GM23338 (cell line): ENCODE measurements at regions not wholly inside any gene's neighbourhood (a gene's known extent, or its start where the extent isn't known, plus 50 kb on each side); places are given as distances from the start of the nearest gene placed in this dataset.

Experiments
- ATAC-seq: fragments of 200-7000 bp; cut with Tn5 transposase; 3 replicates; pipeline ENCODE4 v1.9.1; 2020
- DNase-seq: peaks from one replicate; pipeline ENCODE4 v3.0.0-alpha.2; 2015; ENCODE audit warnings: low spot score
- H2AFZ ChIP-seq: fragments of 200-600 bp; sonication (generic); 2 replicates; pipeline ENCODE4 v1.8.0; 2016; ENCODE audit warnings: antibody characterized with exemption, mild to moderate bottlenecking, moderate library complexity
- H3F3A ChIP-seq: fragments of 200-600 bp; sonication (generic); replicated peaks from 2 replicates; pipeline ENCODE4 v1.8.0; 2017; ENCODE audit warnings: antibody characterized with exemption, mixed run types, low read depth
- H3K27ac ChIP-seq: fragments of 200-600 bp; sonication (generic); 2 replicates; pipeline ENCODE4 v1.6.1; 2016; ENCODE audit warnings: low read depth
- H3K27me3 ChIP-seq: fragments of 200-600 bp; sonication (generic); 2 replicates; pipeline ENCODE4 v1.8.0; 2016; ENCODE audit warnings: mild to moderate bottlenecking, mixed run types, moderate library complexity; ENCODE audit not compliant: insufficient read depth
- H3K36me3 ChIP-seq: fragments of 200-600 bp; sonication (generic); 2 replicates; pipeline ENCODE4 v1.8.0; 2016; ENCODE audit warnings: mild to moderate bottlenecking; ENCODE audit not compliant: insufficient read depth
- H3K4me1 ChIP-seq: fragments of 200-600 bp; sonication (generic); 2 replicates; pipeline ENCODE4 v1.8.0; 2016; ENCODE audit warnings: mild to moderate bottlenecking, moderate library complexity; ENCODE audit not compliant: insufficient read depth
- H3K4me2 ChIP-seq: fragments of 200-600 bp; sonication (generic); 2 replicates; pipeline ENCODE4 v1.7.1; 2017; ENCODE audit warnings: mixed run types
- H3K4me3 ChIP-seq: fragments of 200-600 bp; sonication (generic); 2 replicates; pipeline ENCODE4 v1.6.1; 2016; ENCODE audit warnings: mixed run types
- H3K79me2 ChIP-seq: fragments of 200-600 bp; sonication (generic); replicated peaks from 2 replicates; pipeline ENCODE4 v1.8.0; 2017; ENCODE audit warnings: mild to moderate bottlenecking; ENCODE audit not compliant: insufficient read depth
- H3K9me2 ChIP-seq: fragments of 200-600 bp; sonication (generic); 2 replicates; pipeline ENCODE4 v1.8.0; 2017; ENCODE audit not compliant: insufficient read depth
- H4K20me1 ChIP-seq: fragments of 200-600 bp; sonication (generic); replicated peaks from 2 replicates; pipeline ENCODE4 v1.8.0; 2017; ENCODE audit warnings: mild to moderate bottlenecking; ENCODE audit not compliant: insufficient read depth
- H3K27ac Mint-ChIP-seq: 2 replicates; pipeline ENCODE4 v1.8.0; 2020; ENCODE audit warnings: inconsistent platforms, mild to moderate bottlenecking, moderate library complexity, mixed read lengths
- H3K27me3 Mint-ChIP-seq: 3 replicates; pipeline ENCODE4 v1.8.0; 2022; ENCODE audit warnings: low read depth, mild to moderate bottlenecking, moderate library complexity, mixed read lengths, inconsistent platforms; ENCODE audit not compliant: insufficient read depth, poor library complexity
- H3K36me3 Mint-ChIP-seq: 3 replicates; pipeline ENCODE4 v1.8.0; 2021; ENCODE audit warnings: low read depth, mild to moderate bottlenecking, inconsistent platforms, moderate library complexity, mixed read lengths
- H3K4me1 Mint-ChIP-seq: 3 replicates; pipeline ENCODE4 v1.8.0; 2020; ENCODE audit warnings: mild to moderate bottlenecking, inconsistent platforms, mixed read lengths
- H3K4me3 Mint-ChIP-seq: 3 replicates; pipeline ENCODE4 v1.8.0; 2021; ENCODE audit warnings: moderate library complexity, mild to moderate bottlenecking, inconsistent platforms, mixed read lengths
- H3K9me3 Mint-ChIP-seq: 3 replicates; pipeline ENCODE4 v1.8.0; 2020; ENCODE audit warnings: moderate library complexity, mild to moderate bottlenecking, inconsistent platforms, mixed read lengths
- EZH2 ChIP-seq: fragments of 200-600 bp; sonication (generic); IDR thresholded peaks from one replicate; pipeline ENCODE4 v1.8.0; 2017; ENCODE audit warnings: antibody characterized with exemption, mild to moderate bottlenecking, low read depth; ENCODE audit not compliant: unreplicated experiment
- EZH2phosphoT487 ChIP-seq: fragments of 200-600 bp; sonication (generic); IDR thresholded peaks from one replicate; pipeline ENCODE4 v1.8.1; 2018; ENCODE audit warnings: antibody characterized with exemption; ENCODE audit not compliant: unreplicated experiment
- POLR2AphosphoS5 ChIP-seq: IDR thresholded peaks from 2 replicates; pipeline ENCODE4 v1.6.1; 2016; ENCODE audit warnings: antibody characterized with exemption, low read depth
- STAT1 ChIP-seq: IDR thresholded peaks from one replicate; pipeline ENCODE4 v1.6.1; 2016; ENCODE audit warnings: antibody characterized with exemption; ENCODE audit not compliant: unreplicated experiment
- ZNF114 ChIP-seq: fragments of 250-450 bp; sonication (Bioruptor Pico); IDR thresholded peaks from 2 replicates; pipeline ENCODE4 v1.5.0; 2020; ENCODE audit warnings: mild to moderate bottlenecking, moderate library complexity
- ZNF331 ChIP-seq: fragments of 250-450 bp; sonication (Bioruptor Pico); IDR thresholded peaks from 2 replicates; pipeline ENCODE4 v1.5.0; 2020; ENCODE audit warnings: low read depth, mild to moderate bottlenecking, moderate library complexity
- TF ChIP-seq, protein P1 (sequence below): fragments of 250-450 bp; sonication (Bioruptor Pico); IDR thresholded peaks from 2 replicates; pipeline ENCODE4 v1.5.0; 2020; ENCODE audit warnings: mild to moderate bottlenecking, moderate library complexity
- TF ChIP-seq, protein P2 (sequence below): IDR thresholded peaks from one replicate; pipeline ENCODE4 v1.6.1; 2018; ENCODE audit warnings: antibody characterized with exemption; ENCODE audit not compliant: unreplicated experiment

- Mint-ChIP-seq H3K36me3 (no peaks in the 10 kb centered on the region), H3K9me3 (no peaks in the 10 kb centered on the region), H3K4me1 (no peaks in the 10 kb centered on the region; the same call in 2 of the 3 replicates), H3K27ac (no peak overlapping the region), H3K27me3 (no peaks in the 10 kb centered on the region), H3K4me3 (no peak overlapping the region)
- Histone ChIP-seq H3K36me3 (no peaks in the 10 kb centered on the region), H4K20me1 (no peaks in the 10 kb centered on the region), H2AFZ (no peak overlapping the region), H3K27ac (no peak overlapping the region), H3K79me2 (no peaks in the 10 kb centered on the region), H3K4me1 (no peaks in the 10 kb centered on the region), H3K4me2 (no peak overlapping the region), H3K4me3 (no peak overlapping the region), H3K9me2 (no peaks in the 10 kb centered on the region), H3K27me3 (no peaks in the 10 kb centered on the region), H3F3A (no peaks in the 10 kb centered on the region)
- TF ChIP-seq EZH2phosphoT487 (no peak), STAT1 (no peak), EZH2 (no peak), POLR2AphosphoS5 (no peak), ZNF114 (CRISPR knock-in tag) (no peak), ZNF331 (CRISPR knock-in tag) (no peak)
- TF ChIP-seq, protein P1, sequence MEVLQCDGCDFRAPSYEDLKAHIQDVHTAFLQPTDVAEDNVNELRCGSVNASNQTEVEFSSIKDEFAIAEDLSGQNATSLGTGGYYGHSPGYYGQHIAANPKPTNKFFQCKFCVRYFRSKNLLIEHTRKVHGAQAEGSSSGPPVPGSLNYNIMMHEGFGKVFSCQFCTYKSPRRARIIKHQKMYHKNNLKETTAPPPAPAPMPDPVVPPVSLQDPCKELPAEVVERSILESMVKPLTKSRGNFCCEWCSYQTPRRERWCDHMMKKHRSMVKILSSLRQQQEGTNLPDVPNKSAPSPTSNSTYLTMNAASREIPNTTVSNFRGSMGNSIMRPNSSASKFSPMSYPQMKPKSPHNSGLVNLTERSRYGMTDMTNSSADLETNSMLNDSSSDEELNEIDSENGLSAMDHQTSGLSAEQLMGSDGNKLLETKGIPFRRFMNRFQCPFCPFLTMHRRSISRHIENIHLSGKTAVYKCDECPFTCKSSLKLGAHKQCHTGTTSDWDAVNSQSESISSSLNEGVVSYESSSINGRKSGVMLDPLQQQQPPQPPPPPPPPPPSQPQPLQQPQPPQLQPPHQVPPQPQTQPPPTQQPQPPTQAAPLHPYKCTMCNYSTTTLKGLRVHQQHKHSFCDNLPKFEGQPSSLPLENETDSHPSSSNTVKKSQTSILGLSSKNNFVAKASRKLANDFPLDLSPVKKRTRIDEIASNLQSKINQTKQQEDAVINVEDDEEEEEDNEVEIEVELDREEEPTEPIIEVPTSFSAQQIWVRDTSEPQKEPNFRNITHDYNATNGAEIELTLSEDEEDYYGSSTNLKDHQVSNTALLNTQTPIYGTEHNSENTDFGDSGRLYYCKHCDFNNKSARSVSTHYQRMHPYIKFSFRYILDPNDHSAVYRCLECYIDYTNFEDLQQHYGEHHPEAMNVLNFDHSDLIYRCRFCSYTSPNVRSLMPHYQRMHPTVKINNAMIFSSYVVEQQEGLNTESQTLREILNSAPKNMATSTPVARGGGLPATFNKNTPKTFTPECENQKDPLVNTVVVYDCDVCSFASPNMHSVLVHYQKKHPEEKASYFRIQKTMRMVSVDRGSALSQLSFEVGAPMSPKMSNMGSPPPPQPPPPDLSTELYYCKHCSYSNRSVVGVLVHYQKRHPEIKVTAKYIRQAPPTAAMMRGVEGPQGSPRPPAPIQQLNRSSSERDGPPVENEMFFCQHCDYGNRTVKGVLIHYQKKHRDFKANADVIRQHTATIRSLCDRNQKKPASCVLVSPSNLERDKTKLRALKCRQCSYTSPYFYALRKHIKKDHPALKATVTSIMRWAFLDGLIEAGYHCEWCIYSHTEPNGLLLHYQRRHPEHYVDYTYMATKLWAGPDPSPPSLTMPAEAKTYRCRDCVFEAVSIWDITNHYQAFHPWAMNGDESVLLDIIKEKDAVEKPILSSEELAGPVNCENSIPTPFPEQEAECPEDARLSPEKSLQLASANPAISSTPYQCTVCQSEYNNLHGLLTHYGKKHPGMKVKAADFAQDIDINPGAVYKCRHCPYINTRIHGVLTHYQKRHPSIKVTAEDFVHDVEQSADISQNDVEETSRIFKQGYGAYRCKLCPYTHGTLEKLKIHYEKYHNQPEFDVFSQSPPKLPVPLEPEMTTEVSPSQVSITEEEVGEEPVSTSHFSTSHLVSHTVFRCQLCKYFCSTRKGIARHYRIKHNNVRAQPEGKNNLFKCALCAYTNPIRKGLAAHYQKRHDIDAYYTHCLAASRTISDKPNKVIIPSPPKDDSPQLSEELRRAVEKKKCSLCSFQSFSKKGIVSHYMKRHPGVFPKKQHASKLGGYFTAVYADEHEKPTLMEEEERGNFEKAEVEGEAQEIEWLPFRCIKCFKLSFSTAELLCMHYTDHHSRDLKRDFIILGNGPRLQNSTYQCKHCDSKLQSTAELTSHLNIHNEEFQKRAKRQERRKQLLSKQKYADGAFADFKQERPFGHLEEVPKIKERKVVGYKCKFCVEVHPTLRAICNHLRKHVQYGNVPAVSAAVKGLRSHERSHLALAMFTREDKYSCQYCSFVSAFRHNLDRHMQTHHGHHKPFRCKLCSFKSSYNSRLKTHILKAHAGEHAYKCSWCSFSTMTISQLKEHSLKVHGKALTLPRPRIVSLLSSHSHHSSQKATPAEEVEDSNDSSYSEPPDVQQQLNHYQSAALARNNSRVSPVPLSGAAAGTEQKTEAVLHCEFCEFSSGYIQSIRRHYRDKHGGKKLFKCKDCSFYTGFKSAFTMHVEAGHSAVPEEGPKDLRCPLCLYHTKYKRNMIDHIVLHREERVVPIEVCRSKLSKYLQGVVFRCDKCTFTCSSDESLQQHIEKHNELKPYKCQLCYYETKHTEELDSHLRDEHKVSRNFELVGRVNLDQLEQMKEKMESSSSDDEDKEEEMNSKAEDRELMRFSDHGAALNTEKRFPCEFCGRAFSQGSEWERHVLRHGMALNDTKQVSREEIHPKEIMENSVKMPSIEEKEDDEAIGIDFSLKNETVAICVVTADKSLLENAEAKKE, result no peak
- TF ChIP-seq, protein P2, sequence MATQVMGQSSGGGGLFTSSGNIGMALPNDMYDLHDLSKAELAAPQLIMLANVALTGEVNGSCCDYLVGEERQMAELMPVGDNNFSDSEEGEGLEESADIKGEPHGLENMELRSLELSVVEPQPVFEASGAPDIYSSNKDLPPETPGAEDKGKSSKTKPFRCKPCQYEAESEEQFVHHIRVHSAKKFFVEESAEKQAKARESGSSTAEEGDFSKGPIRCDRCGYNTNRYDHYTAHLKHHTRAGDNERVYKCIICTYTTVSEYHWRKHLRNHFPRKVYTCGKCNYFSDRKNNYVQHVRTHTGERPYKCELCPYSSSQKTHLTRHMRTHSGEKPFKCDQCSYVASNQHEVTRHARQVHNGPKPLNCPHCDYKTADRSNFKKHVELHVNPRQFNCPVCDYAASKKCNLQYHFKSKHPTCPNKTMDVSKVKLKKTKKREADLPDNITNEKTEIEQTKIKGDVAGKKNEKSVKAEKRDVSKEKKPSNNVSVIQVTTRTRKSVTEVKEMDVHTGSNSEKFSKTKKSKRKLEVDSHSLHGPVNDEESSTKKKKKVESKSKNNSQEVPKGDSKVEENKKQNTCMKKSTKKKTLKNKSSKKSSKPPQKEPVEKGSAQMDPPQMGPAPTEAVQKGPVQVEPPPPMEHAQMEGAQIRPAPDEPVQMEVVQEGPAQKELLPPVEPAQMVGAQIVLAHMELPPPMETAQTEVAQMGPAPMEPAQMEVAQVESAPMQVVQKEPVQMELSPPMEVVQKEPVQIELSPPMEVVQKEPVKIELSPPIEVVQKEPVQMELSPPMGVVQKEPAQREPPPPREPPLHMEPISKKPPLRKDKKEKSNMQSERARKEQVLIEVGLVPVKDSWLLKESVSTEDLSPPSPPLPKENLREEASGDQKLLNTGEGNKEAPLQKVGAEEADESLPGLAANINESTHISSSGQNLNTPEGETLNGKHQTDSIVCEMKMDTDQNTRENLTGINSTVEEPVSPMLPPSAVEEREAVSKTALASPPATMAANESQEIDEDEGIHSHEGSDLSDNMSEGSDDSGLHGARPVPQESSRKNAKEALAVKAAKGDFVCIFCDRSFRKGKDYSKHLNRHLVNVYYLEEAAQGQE, result no peak
- ATAC-seq, result no peak
- no peak for DNase-seq
These were observed 158.7 kb downstream of the DACT1 start for GRCh38 chr14:58796242-58797009.
